MM.1S (cell line): ENCODE measurements at regions not wholly inside any gene's neighbourhood (a gene's known extent, or its start where the extent isn't known, plus 50 kb on each side); places are given as distances from the start of the nearest gene placed in this dataset.

ENCODE experiments used
- CTCF ChIP-seq: fragments of 300-600 bp; sonication (generic); IDR thresholded peaks from 2 replicates; pipeline ENCODE4 v1.5.1; 2016; ENCODE audit warnings: antibody characterized with exemption, low read length, mixed read lengths
- EZH2 ChIP-seq: fragments of 300-600 bp; sonication (generic); optimal IDR thresholded peaks from 2 replicates; pipeline ENCODE3; 2017; ENCODE audit warnings: low read depth, mild to moderate bottlenecking, antibody characterized with exemption, low read length, mixed read lengths
- EZH2phosphoT487 ChIP-seq: fragments of 300-600 bp; sonication (generic); IDR thresholded peaks from 2 replicates; pipeline ENCODE4 v1.6.1; 2018; ENCODE audit warnings: antibody characterized with exemption, low read length

GRCh38 chr15:79659691-79660090 lies 227.6 kb downstream of the MINAR1 start:
- no peak for TF ChIP-seq CTCF
- TF ChIP-seq EZH2: no peak
- TF ChIP-seq EZH2phosphoT487: no peak
